GM23248 (cell line): ENCODE measurements at regions not wholly inside any gene's neighbourhood (a gene's known extent, or its start where the extent isn't known, plus 50 kb on each side); places are given as distances from the start of the nearest gene placed in this dataset.
A peak's percentile ranks its signal among the peaks of the same experiment; 100 is the strongest.
"Not testable (repeated sequence)": the region's sequence is repeated elsewhere in the genome, so short reads cannot be mapped to it uniquely, and the experiment has no call there.

Experiments
- DNase-seq: peaks from one replicate; pipeline ENCODE4 v3.0.0-alpha.2; 2015
- H2AFZ ChIP-seq: fragments of 200-600 bp; sonication (generic); 2 replicates; pipeline ENCODE4 v1.6.1; 2016; ENCODE audit warnings: antibody characterized with exemption
- H3F3A ChIP-seq: fragments of 200-600 bp; sonication (generic); 2 replicates; pipeline ENCODE4 v1.6.1; 2016; ENCODE audit warnings: mild to moderate bottlenecking, antibody characterized with exemption, mixed run types; ENCODE audit not compliant: insufficient read depth
- H3K27ac ChIP-seq: fragments of 200-600 bp; sonication (generic); 2 replicates; pipeline ENCODE4 v1.5.1; 2016; ENCODE audit warnings: mild to moderate bottlenecking
- H3K27me3 ChIP-seq: fragments of 200-600 bp; sonication (generic); replicated peaks from 2 replicates; pipeline ENCODE4 v1.6.1; 2016; ENCODE audit warnings: mild to moderate bottlenecking; ENCODE audit not compliant: insufficient read depth
- H3K36me3 ChIP-seq: fragments of 200-600 bp; sonication (generic); 2 replicates; pipeline ENCODE4 v1.6.1; 2016; ENCODE audit warnings: low read depth, mild to moderate bottlenecking
- H3K4me1 ChIP-seq: fragments of 200-600 bp; sonication (generic); 2 replicates; pipeline ENCODE4 v1.6.1; 2016; ENCODE audit warnings: mild to moderate bottlenecking; ENCODE audit not compliant: insufficient read depth
- H3K4me2 ChIP-seq: fragments of 200-600 bp; sonication (generic); one replicate; pipeline ENCODE4 v1.6.1; 2016; ENCODE audit warnings: mild to moderate bottlenecking; ENCODE audit not compliant: unreplicated experiment
- H3K4me3 ChIP-seq: fragments of 200-600 bp; sonication (generic); 2 replicates; pipeline ENCODE4 v1.5.1; 2016; ENCODE audit warnings: mild to moderate bottlenecking
- H3K79me2 ChIP-seq: fragments of 200-600 bp; sonication (generic); 2 replicates; pipeline ENCODE4 v1.6.1; 2016; ENCODE audit warnings: mild to moderate bottlenecking; ENCODE audit not compliant: insufficient read depth
- H3K9ac ChIP-seq: fragments of 200-600 bp; sonication (generic); 2 replicates; pipeline ENCODE4 v1.6.1; 2016; ENCODE audit warnings: mild to moderate bottlenecking
- H3K9me2 ChIP-seq: fragments of 200-600 bp; sonication (generic); 2 replicates; pipeline ENCODE4 v1.6.1; 2016; ENCODE audit warnings: mixed run types, mild to moderate bottlenecking, moderate library complexity; ENCODE audit not compliant: insufficient read depth
- H3K9me3 ChIP-seq: fragments of 200-600 bp; sonication (generic); one replicate; pipeline ENCODE4 v1.6.1; 2017; ENCODE audit warnings: low read depth
- H4K20me1 ChIP-seq: fragments of 200-600 bp; sonication (generic); 2 replicates; pipeline ENCODE4 v1.6.0; 2016; ENCODE audit not compliant: insufficient read depth
- WGBS, 2 experiments: methylation state at CpG; one replicate each; pipeline ENCODE4 v1.1.6; 2015 to 2017; ENCODE audit warnings: low lambda C conversion rate in 2 of 2, low coverage in 1 of 2; ENCODE audit errors: missing lambda C conversion rate in 2 of 2; 5-methylcytosine and 5-hydroxymethylcytosine counted together
- in situ Hi-C: fragments of 300-500 bp; cut with MboI; formaldehyde crosslinking; loops from 2 replicates; pipeline ENCODE4 v1.15.0; 2020

DNA sequence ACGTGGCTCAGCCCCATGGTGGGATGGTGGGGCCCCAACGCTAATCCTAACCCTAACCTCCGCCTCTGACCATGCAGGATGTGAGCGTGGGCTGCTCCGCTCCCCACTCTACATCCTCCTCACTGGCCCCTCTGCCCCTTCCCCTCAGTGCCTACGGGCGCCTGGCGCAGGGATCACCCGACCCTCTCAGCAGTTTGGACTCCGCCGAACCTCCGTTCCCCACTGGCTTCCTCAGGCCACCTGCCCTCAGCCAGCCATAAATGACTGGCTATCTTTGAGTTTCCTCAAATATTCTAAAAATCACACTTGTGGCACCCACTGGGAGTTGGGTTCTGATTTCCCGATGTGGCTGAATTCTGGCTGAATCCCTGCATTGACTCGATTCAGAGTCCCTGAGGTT is 154.2 kb downstream of the NPIPB11 start:
- WGBS, 2 experiments: 96% methylated on average over 14 of the region's 14 CpGs
- H3K27ac ChIP-seq, H3K9me2 ChIP-seq, H2AFZ ChIP-seq, H3K9ac ChIP-seq, H3K27me3 ChIP-seq, H3K79me2 ChIP-seq, H3K36me3 ChIP-seq, H4K20me1 ChIP-seq, DNase-seq, H3F3A ChIP-seq, in situ Hi-C loops, H3K9me3 ChIP-seq, H3K4me2 ChIP-seq, H3K4me3 ChIP-seq, H3K4me1 ChIP-seq: not testable (repeated sequence)

DNA sequence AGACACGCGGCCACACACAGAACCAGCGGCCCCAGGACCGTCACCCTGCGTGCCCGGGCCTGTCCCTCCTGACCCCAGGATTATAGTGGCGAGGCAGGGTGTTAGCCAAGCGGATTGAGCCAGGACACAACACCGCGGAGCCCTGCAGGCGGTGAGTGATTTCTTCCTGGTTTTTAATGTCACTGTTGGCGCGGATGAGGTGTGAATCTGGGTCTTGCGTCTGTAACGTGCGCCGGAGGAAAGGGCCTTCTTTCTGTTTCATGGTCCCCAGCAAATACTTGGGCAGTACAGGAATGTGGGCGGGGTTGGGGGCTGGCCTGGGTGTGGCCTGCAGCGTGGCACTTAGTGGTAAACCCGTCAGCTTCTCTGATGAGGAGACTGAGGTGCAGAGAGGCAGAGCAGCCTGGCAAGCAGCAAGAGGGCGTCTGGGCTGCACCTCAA is 154.9 kb downstream of the NPIPB11 start:
- H3F3A ChIP-seq, H3K27ac ChIP-seq, H3K27me3 ChIP-seq, H4K20me1 ChIP-seq, H3K9me2 ChIP-seq, in situ Hi-C loops, H3K9me3 ChIP-seq, H3K4me1 ChIP-seq, H3K79me2 ChIP-seq, H3K4me3 ChIP-seq, H3K36me3 ChIP-seq: not testable (repeated sequence)
- Histone ChIP-seq H3K4me2 (peak overlapping the region; percentile 27), H2AFZ (peak overlapping the region; percentile 41; the same call in 1 of the 2 replicates), H3K9ac (peak overlapping the region; percentile 51)
- 56 to 60% methylated on average over 21 of the region's 21 CpGs for WGBS, 2 experiments
- DNase-seq: peak; percentile 59

DNA sequence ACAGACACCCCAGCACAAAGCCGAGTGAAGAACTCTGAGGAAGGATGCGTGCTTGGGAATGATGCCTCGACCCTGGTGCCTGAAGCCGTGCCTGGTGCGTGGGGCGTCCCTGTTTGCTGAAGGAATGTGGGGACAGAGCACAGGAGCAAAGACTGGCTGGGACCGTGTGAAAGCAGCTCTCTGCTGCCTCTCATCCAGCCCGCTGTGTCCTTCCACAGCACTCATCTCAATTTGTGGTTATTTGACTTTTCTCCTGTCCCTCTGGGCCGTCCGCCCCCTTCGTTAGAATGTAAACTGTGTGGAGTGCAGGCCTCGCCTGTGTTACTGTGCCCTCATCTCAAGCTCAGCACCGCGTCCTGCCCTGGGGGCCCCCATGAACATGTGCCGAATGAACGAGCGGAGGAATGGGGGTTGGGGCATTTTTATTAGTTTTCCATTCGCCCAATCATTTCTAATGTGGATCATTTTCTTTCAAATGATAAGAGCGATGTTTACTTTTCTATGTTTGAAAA is 155.5 kb downstream of the NPIPB11 start:
- H3K9me2 ChIP-seq, H3K27me3 ChIP-seq, H3K9me3 ChIP-seq, H3K4me3 ChIP-seq, H3K79me2 ChIP-seq, H3K4me1 ChIP-seq, H3K27ac ChIP-seq, H4K20me1 ChIP-seq, H3F3A ChIP-seq, in situ Hi-C loops, H3K36me3 ChIP-seq, DNase-seq, H3K4me2 ChIP-seq: not testable (repeated sequence)
- 0 out of 2 replicates have a peak overlapping the region, but pooled peaks have one; percentile 41 for H2AFZ ChIP-seq
- peak overlapping the region; percentile 51 for H3K9ac ChIP-seq
- 88% methylated on average over 14 to 15 of the region's 19 CpGs for WGBS, 2 experiments

DNA sequence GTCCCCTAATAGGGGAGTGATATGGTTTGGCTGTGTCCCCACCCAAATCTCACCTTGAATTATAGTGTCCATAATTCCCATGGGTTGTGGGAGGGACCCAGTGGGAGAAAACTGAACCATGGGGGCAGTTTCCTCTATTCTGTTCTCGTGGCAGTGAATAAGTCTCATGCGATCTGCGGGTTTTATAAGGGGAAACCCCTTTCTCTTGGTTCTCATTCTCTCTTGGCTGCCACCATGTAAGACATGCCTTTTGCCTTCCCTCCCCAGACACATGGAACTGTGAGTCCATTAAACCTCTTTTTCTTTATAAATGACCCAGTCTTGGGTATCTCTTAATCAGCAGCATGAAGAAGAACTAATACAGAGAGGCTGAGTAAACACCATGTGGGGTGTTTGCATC is 156.0 kb downstream of the NPIPB11 start:
- H3K4me3 ChIP-seq, H2AFZ ChIP-seq, H3F3A ChIP-seq, H3K9ac ChIP-seq, H4K20me1 ChIP-seq, in situ Hi-C loops, H3K27ac ChIP-seq, H3K9me2 ChIP-seq, H3K79me2 ChIP-seq, H3K36me3 ChIP-seq, H3K4me1 ChIP-seq, H3K9me3 ChIP-seq, H3K27me3 ChIP-seq, H3K4me2 ChIP-seq, DNase-seq: not testable (repeated sequence)
- WGBS, 2 experiments: 100% methylated on average over 3 of the region's 3 CpGs

DNA sequence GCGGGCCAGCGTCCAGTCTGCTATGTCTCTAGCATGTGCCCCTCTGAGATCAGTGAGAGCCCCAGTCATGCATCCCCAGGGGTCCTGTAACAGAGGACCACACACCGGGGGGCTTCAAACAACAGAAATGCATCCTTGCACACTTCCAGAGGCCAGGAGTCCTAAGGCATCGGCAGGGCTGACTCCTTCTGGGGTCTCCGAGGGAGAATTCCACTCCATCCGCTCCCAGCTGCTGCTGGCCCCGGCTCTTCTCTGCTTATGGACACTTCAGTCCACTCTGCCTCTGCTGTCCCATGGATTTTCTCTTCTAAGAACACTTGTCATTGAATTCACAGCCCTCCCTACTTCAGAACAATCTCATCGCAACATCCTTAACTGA is 157.6 kb downstream of the NPIPB11 start:
- H3F3A ChIP-seq, H2AFZ ChIP-seq, H4K20me1 ChIP-seq, H3K4me3 ChIP-seq, H3K36me3 ChIP-seq, H3K4me1 ChIP-seq, in situ Hi-C loops, H3K27me3 ChIP-seq, H3K9me3 ChIP-seq, H3K9ac ChIP-seq, H3K4me2 ChIP-seq, DNase-seq, H3K27ac ChIP-seq, H3K79me2 ChIP-seq, H3K9me2 ChIP-seq: not testable (repeated sequence)
- WGBS, 2 experiments: 84 to 94% methylated on average over 8 of the region's 8 CpGs

DNA sequence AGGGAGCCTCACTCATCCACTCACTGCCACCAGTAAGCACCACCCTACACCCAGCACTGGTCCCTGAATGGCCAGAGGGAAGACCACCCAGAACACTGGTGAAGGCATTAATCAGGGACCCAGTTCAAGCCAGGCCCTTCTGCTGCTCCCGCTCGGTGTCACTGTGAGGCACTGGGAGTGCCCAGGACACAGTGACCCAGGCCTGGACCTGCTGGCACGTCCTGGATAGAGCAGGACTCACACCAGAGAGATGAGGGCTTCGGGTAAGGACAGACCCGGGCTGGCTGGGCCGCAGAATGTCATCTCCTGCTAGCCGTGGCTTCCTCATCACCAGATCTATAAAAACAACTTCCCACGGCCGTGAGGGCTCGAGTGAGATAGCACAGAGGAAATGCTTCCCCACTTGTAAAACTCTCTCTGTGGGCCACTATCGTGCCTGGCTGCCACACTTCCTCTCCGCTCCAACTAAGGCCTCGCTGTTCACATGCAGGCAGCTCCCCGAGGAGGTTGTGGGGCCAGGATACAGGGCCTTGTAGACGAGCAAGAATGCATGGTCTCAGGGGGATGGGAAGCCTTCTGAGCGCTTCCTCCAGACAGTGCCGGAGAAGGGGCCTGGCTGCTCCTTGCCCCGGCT is 158.1 kb downstream of the NPIPB11 start:
- H3K4me3 ChIP-seq, H4K20me1 ChIP-seq, H3K9ac ChIP-seq, in situ Hi-C loops, H3K27me3 ChIP-seq, H3K27ac ChIP-seq, H3K9me3 ChIP-seq, H3K9me2 ChIP-seq, H3F3A ChIP-seq, H3K36me3 ChIP-seq, H3K79me2 ChIP-seq, DNase-seq, H3K4me2 ChIP-seq, H2AFZ ChIP-seq, H3K4me1 ChIP-seq: not testable (repeated sequence)
- 82 to 83% methylated on average over 18 of the region's 18 CpGs for WGBS, 2 experiments

DNA sequence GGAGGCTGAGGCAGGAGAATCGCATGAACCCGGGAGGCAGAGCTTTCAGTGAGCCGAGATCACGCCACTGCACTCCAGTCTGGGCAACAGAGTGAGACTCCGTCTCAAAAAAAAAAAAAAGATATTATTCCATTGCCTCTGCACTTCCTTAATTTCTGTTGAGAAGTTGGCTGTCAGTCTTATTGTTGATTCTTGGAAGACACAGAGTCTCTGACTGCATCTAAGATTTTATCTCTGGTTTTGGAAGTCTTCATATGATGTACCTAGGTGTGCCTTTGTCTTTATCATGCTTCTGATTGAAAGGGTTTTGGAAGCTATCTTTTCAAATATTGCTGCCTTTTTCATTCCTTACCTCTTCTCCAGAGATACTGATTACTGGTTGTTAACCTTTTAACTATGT is 160.4 kb downstream of the NPIPB11 start:
- H3K4me2 ChIP-seq, H3K4me3 ChIP-seq, H3F3A ChIP-seq, H2AFZ ChIP-seq, H3K9me3 ChIP-seq, H3K9ac ChIP-seq, H4K20me1 ChIP-seq, H3K9me2 ChIP-seq, H3K27me3 ChIP-seq, H3K79me2 ChIP-seq, in situ Hi-C loops, H3K36me3 ChIP-seq, H3K27ac ChIP-seq, H3K4me1 ChIP-seq: not testable (repeated sequence)
- peak; percentile 15 for DNase-seq
- WGBS, 2 experiments: 67 to 72% methylated on average over 5 of the region's 5 CpGs
